ENCODE measurements at regions not wholly inside any gene's neighbourhood (a gene's known extent, or its start where the extent isn't known, plus 50 kb on each side); places are given as distances from the start of the nearest gene placed in this dataset.

DNA sequence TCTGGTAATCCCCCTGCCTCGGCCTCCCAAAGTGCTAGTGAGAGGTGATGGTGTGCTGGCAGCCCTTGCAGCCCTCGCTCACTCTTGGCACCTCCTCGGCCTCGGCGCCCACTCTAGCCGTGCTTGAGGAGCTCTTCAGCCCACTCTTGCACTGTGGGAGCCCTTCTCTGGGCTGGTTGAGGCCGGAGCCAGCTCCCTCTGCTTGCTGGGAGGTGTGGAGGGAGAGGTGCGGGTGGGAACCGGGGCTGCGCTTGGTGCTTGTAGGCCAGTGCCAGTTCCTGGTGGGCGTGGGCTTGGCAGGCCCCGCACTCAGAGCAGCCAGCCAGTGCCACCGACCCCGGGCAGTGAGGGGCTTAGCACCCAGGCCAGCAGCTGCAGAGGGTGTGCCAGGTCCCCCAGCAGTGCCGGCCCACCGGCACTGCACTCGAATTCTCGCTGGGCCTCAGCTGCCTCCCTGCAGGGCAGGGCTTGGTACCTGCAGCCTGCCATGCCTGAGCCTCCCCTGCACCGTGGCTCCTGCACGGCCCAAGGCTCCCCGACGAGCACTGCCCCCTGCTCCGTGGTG lies 189.0 kb upstream of the ASCC3 start:
- TF ChIP-seq POLR2A (IDR thresholded peaks at IDR 0.05; ENCODE audit: low read depth, low read length) (no peak), TAF1 (IDR thresholded peaks at IDR 0.05; ENCODE audit: low read depth, low read length) (no peak), POLR2AphosphoS5 (IDR thresholded peaks at IDR 0.05; ENCODE audit: low read depth, low read length) (no peak), SPI1 (IDR thresholded peaks at IDR 0.05; ENCODE audit: low read depth, low read length) (no peak)
